ENCODE measurements at regions not wholly inside any gene's neighbourhood (a gene's known extent, or its start where the extent isn't known, plus 50 kb on each side); places are given as distances from the start of the nearest gene placed in this dataset.

- no peak for TF ChIP-seq CTCF (conservative IDR thresholded peaks at IDR 0.05; ENCODE audit: control insufficient read depth, insufficient read depth, low read depth, low read length)
- no peak overlapping the region for H3K4me3 ChIP-seq (ENCODE audit: control insufficient read depth, low read depth, low read length)
- DNase-seq (ENCODE audit: low read depth) = no peak
Measured at GRCh38 chr2:60283626-60284025, 269.8 kb downstream of the BCL11A start.

- H3K4me3 ChIP-seq (ENCODE audit: control insufficient read depth, low read depth, low read length) = no peak overlapping the region
- DNase-seq (ENCODE audit: low read depth) = no peak
- no peak for TF ChIP-seq CTCF (conservative IDR thresholded peaks at IDR 0.05; ENCODE audit: control insufficient read depth, insufficient read depth, low read depth, low read length)
Measured at GRCh38 chr2:60282886-60283285, 270.6 kb downstream of the BCL11A start.

GRCh38 chr2:60281730-60282129 lies 271.7 kb downstream of the BCL11A start:
- H3K4me3 ChIP-seq (ENCODE audit: control insufficient read depth, low read depth, low read length) = no peak overlapping the region
- TF ChIP-seq CTCF (conservative IDR thresholded peaks at IDR 0.05; ENCODE audit: control insufficient read depth, insufficient read depth, low read depth, low read length) = no peak
- DNase-seq (ENCODE audit: low read depth) = no peak

- TF ChIP-seq CTCF (conservative IDR thresholded peaks at IDR 0.05; ENCODE audit: control insufficient read depth, insufficient read depth, low read depth, low read length) = no peak
- no peak for DNase-seq (ENCODE audit: low read depth)
- H3K4me3 ChIP-seq (ENCODE audit: control insufficient read depth, low read depth, low read length) = no peak overlapping the region
Measured at GRCh38 chr2:60280238-60280637, 273.2 kb downstream of the BCL11A start.

GRCh38 chr2:60278906-60279305 lies 274.5 kb downstream of the BCL11A start:
- no peak overlapping the region for H3K4me3 ChIP-seq (ENCODE audit: control insufficient read depth, low read depth, low read length)
- no peak for DNase-seq (ENCODE audit: low read depth)
- no peak for TF ChIP-seq CTCF (conservative IDR thresholded peaks at IDR 0.05; ENCODE audit: control insufficient read depth, insufficient read depth, low read depth, low read length)

GRCh38 chr2:60275958-60276357 lies 277.5 kb downstream of the BCL11A start:
- no peak for TF ChIP-seq CTCF (conservative IDR thresholded peaks at IDR 0.05; ENCODE audit: control insufficient read depth, insufficient read depth, low read depth, low read length)
- no peak for DNase-seq (ENCODE audit: low read depth)

GRCh38 chr2:60273836-60274235 lies 279.6 kb downstream of the BCL11A start:
- no peak for DNase-seq (ENCODE audit: low read depth)
- H3K4me3 ChIP-seq (ENCODE audit: control insufficient read depth, low read depth, low read length) = no peak overlapping the region
- TF ChIP-seq CTCF (conservative IDR thresholded peaks at IDR 0.05; ENCODE audit: control insufficient read depth, insufficient read depth, low read depth, low read length) = no peak

More at GRCh38 chr2:60275958-60276357, 277.5 kb downstream of the BCL11A start:
- no peak overlapping the region for H3K4me3 ChIP-seq (ENCODE audit: control insufficient read depth, low read depth, low read length)
